ENCODE measurements at regions not wholly inside any gene's neighbourhood (a gene's known extent, or its start where the extent isn't known, plus 50 kb on each side); places are given as distances from the start of the nearest gene placed in this dataset.

DNA sequence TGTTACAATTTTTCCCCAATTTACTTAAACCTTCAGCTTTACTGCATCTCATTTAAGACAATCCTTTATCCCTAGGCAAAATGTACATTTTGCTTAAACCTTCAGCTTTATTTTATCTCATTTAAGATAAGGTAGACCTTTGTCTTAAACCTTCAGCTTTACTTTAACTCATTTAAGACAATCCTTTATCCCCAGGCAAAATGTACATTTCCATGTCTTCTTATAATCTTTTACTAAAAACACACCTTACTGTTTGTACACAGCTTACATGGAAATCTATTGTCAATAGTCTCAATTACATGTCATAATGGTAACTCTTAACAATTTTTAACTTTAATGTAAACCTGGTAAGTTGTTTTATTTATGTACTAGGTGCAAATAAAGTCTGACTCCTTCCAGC lies 58.7 kb upstream of the MKRN3 start:
- dilution Hi-C loops (cut with HindIII; ENCODE audit: low sequenced_read_pairs, unreplicated experiment), result no loop called here
- Histone ChIP-seq H3K79me1 (ENCODE audit: low read depth in 1 of 2, low read length in 2 of 2) (no peaks in the 10 kb centered on the region), H3K56ac (ENCODE audit: extremely low read depth, insufficient read depth, low read length) (no peak overlapping the region), H3K9ac (ENCODE audit: low read depth, low read length) (no peak overlapping the region), H3K4me1 (ENCODE audit: control insufficient read depth, insufficient read depth, low read length) (no peaks in the 10 kb centered on the region), H3K23ac (ENCODE audit: low read depth, low read length) (no peak overlapping the region), H4K5ac (ENCODE audit: low read depth, low read length) (no peak overlapping the region), H2AFZ (replicated peaks; ENCODE audit: low read length, poor library complexity) (no peak overlapping the region), H4K20me1 (ENCODE audit: insufficient read depth, low read length) (no peaks in the 10 kb centered on the region), H2BK5ac (ENCODE audit: low read depth, low read length, poor library complexity, severe bottlenecking) (no peak overlapping the region), H3K4me2 (ENCODE audit: low read depth, low read length) (no peak overlapping the region), H3K14ac (replicated peaks; ENCODE audit: low read depth, low read length) (no peak overlapping the region), H3K4ac (ENCODE audit: low read depth, low read length) (no peak overlapping the region), H3K9me1 (ENCODE audit: insufficient read depth, low read length) (no peaks in the 10 kb centered on the region), H2AK5ac (ENCODE audit: low read depth, low read length) (no peak overlapping the region), H2BK120ac (ENCODE audit: low read depth, low read length) (no peak overlapping the region), H2AK9ac (replicated peaks; ENCODE audit: low read depth, low read length, poor library complexity) (no peak overlapping the region), H2BK15ac (ENCODE audit: low read depth, low read length) (no peak overlapping the region), H4K8ac (ENCODE audit: low read depth in 2 of 2, low read length in 2 of 2) (no peak overlapping the region), H3K18ac (ENCODE audit: low read depth, low read length) (no peak overlapping the region), H3K27me3 (ENCODE audit: control insufficient read depth, insufficient read depth, low read length) (no peaks in the 10 kb centered on the region), H4K91ac (ENCODE audit: insufficient read depth, low read depth, low read length) (no peak overlapping the region), H3K27ac (ENCODE audit: insufficient read depth, low read length) (no peak overlapping the region), H3K4me3 (ENCODE audit: insufficient read depth, low read depth, low read length) (no peak overlapping the region), H3K36me3 (ENCODE audit: control insufficient read depth, insufficient read depth, low read length) (no peaks in the 10 kb centered on the region), H3K9me3 (ENCODE audit: control insufficient read depth, insufficient read depth, low read length) (peaks cover 7% of the 10 kb centered on the region; the same call in 1 of the 2 replicates), H2BK20ac (ENCODE audit: low read depth, low read length) (no peak overlapping the region)
- intact Hi-C loops (cut with micrococcal nuclease), result no loop called here
- ATAC-seq (ENCODE audit: low read depth), result no peak
- DNase-seq, result no peak
- in situ Hi-C loops (cut with MboI; ENCODE audit: low sequenced_read_pairs), result no loop called here
- ChIA-PET CTCF (no interaction called here), POLR2A (ENCODE audit: unreplicated experiment) (no interaction called here)
- TF ChIP-seq POLR2A (IDR thresholded peaks at IDR 0.05; ENCODE audit: low read depth, low read length) (no peak), USF2 (IDR thresholded peaks at IDR 0.05; ENCODE audit: low read depth, low read length) (no peak), RAD21 (IDR thresholded peaks at IDR 0.05; ENCODE audit: low read length) (no peak), BHLHE40 (IDR thresholded peaks at IDR 0.05; ENCODE audit: low read depth, low read length) (no peak), FOS (IDR thresholded peaks at IDR 0.05; ENCODE audit: low read depth, low read length) (no peak), CEBPB (IDR thresholded peaks at IDR 0.05; ENCODE audit: low read depth, low read length) (no peak)
- BruUV-seq (replicated peaks), result no TSS peak
